GM21390 (cell line): ENCODE measurements at regions not wholly inside any gene's neighbourhood (a gene's known extent, or its start where the extent isn't known, plus 50 kb on each side); places are given as distances from the start of the nearest gene placed in this dataset.

Experiments used
- ATAC-seq: cut with Tn5 transposase; IDR thresholded peaks from one replicate; pipeline ENCODE4 v1.9.1; 2021; ENCODE audit not compliant: unreplicated experiment

DNA sequence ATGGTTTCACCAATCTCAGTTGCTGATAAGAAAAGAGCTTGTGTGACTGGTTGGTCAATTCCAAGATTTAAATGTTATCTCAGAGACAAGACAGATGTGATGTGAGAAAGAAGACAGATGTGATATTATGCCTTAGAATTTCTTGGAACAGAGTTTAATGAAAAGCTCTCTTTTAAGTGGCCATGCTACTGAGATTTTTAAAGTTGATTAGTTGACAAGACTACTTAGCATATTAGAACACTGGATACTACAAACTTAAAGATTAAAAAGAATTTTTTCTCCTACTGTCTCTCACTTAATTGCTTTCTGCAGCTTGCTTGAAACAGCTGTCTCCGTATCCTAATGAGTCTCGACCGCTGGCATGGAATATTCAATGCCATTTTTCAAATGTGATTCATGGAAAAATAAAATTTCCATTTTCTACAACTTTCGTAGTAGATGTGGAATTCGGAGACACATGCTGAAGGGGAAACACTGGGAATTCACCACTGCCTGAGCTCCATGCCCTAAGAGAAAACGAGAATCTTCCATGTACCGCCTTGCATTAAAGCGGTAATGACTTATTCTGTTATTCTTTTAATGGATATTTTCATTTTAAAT lies 634.2 kb upstream of the SETBP1 start:
- ATAC-seq: no peak

- no peak for ATAC-seq
Measured at GRCh38 chr18:44047585-44047984, 633.1 kb upstream of the SETBP1 start.

GRCh38 chr18:44048435-44048834 lies 632.3 kb upstream of the SETBP1 start:
- ATAC-seq: no peak

- no peak for ATAC-seq
Measured at GRCh38 chr18:44048846-44049245, 631.8 kb upstream of the SETBP1 start.

GRCh38 chr18:44051026-44051425 lies 629.7 kb upstream of the SETBP1 start:
- no peak for ATAC-seq

GRCh38 chr18:44054514-44054913 lies 626.2 kb upstream of the SETBP1 start:
- no peak for ATAC-seq

GRCh38 chr18:44060197-44060596 lies 620.5 kb upstream of the SETBP1 start:
- ATAC-seq: no peak

DNA sequence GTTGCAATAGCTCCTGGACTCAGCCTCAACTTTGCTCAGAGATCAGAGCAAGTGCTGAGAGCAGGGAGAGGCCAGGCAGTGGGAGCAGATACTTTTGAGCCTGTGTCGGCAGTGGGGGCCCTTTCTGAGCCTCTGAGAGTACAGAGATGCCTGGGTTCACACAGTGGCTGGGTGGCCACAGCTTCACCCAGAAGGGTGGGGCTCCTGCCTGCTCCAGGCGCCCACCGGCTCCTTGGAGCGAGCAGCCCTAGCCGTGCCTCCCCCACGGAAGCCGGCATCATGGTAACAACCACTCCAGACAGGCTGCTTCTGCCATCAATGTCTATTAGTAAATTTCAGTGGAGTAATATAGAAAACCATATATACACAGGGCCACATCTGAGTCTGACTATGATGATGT lies 619.2 kb upstream of the SETBP1 start:
- ATAC-seq: no peak

GRCh38 chr18:44062345-44062744 lies 618.3 kb upstream of the SETBP1 start:
- no peak for ATAC-seq

GRCh38 chr18:44065206-44065605 lies 615.5 kb upstream of the SETBP1 start:
- no peak for ATAC-seq

- ATAC-seq: no peak
Measured at GRCh38 chr18:44066541-44066940, 614.1 kb upstream of the SETBP1 start.

- ATAC-seq: no peak
Measured at GRCh38 chr18:44067186-44067585, 613.5 kb upstream of the SETBP1 start.

- ATAC-seq: no peak
Measured at GRCh38 chr18:44075038-44075437, 605.6 kb upstream of the SETBP1 start.

- no peak for ATAC-seq
Measured at GRCh38 chr18:44079606-44080005, 601.1 kb upstream of the SETBP1 start.

GRCh38 chr18:44080054-44080453 lies 600.6 kb upstream of the SETBP1 start:
- ATAC-seq: no peak

GRCh38 chr18:44089732-44090131 lies 591.0 kb upstream of the SETBP1 start:
- ATAC-seq: no peak

DNA sequence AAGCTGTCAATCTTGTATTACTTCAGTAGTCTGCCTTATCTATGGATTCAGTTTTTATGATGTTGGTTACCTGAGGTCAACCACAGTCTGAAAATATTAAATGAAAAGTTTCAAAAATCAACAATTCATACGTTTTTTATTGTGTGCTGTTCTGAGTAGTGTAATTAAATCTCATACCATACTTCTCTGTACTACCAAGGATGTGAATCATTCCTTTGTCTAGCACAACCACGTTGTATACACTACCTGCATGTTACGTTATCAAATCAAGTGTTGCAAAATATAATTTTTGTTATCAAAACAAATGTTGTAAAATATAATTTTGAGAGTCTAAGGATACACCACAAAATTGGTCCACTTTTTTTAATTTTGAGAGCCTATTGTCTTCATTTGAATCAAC lies 590.2 kb upstream of the SETBP1 start:
- no peak for ATAC-seq

DNA sequence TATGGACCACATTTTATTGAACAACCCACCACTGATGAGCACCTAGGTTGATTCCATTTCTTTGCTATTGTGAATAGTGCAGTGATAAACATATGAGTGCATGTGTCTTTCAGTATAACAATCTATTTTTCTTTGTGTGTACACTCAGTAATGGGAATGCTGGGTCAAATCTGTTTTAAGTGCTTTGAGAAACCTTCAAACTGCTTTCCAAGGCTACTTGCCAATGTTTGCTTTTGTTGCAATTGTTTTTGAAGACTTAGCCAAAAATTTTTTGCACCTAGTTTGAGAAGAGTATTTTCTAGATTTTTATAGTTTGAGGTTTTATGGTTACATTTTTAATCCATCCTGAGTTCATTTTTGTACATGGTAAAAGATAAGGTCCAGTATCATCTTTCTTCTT lies 587.4 kb upstream of the SETBP1 start:
- ATAC-seq: no peak

DNA sequence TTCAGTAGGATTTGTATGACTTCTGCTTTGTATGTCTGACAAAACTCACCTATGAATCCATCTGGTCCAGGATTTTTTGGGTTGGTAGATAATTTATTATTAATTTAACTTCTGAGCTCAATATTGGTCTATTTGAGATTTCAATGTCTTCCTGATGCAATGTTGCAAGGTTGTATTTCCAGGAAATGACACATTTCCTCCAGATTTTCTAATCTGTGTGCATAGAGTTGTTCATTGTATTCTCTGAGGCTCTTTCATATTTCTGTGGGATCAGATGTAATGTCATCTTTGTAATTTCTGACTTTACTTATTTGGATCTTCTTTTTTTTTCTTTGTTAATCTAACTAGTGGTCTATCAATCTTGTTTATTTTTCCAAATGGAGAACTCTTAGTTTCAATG lies 584.7 kb upstream of the SETBP1 start:
- ATAC-seq: no peak

- peak; percentile 48 for ATAC-seq
Measured at GRCh38 chr18:44098551-44099098, 582.1 kb upstream of the SETBP1 start.

GRCh38 chr18:44107187-44107586 lies 573.5 kb upstream of the SETBP1 start:
- ATAC-seq: no peak

- ATAC-seq: no peak
Measured at GRCh38 chr18:44111337-44111736, 569.4 kb upstream of the SETBP1 start.

- no peak for ATAC-seq
Measured at GRCh38 chr18:44117821-44118220, 562.9 kb upstream of the SETBP1 start.
